ENCODE measurements at regions not wholly inside any gene's neighbourhood (a gene's known extent, or its start where the extent isn't known, plus 50 kb on each side); places are given as distances from the start of the nearest gene placed in this dataset.

DNA sequence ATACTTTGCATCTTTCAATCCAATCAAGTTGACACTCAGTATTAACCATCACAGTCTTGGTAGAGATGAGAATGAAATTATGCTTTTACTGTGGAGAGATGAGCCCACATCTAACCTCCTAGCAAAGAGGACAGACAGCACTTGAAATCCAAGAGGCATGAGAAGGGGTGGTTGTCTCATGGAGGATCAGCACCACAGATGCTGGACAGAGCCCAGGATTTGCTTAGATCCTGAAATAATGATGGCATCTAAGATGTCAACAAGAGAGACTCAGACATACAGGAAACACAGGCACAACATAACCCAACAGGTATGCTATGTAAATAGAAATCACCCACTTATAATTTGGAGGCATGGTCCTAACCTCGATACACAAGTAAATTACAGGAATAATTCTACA, 74.3 kb upstream of the VCX2 start:
- TF ChIP-seq CTCF (conservative IDR thresholded peaks at IDR 0.05 in 1 of 2, IDR thresholded peaks at IDR 0.05 in 1 of 2; ENCODE audit: extremely low read depth in 1 of 2, insufficient read depth in 1 of 2, low read depth in 1 of 2, low read length in 2 of 2) (no peak), EZH2 (IDR thresholded peaks at IDR 0.05; ENCODE audit: borderline replicate concordance, low read length) (no peak)
